Small intestine (tissue), 7 donors: ENCODE measurements at regions not wholly inside any gene's neighbourhood (a gene's known extent, or its start where the extent isn't known, plus 50 kb on each side); places are given as distances from the start of the nearest gene placed in this dataset.

Experiments used
- DNase-seq, 2 donors: peaks; one replicate each; pipeline versions ENCODE4 v3.0.0 to v3.0.0-alpha.2; 2013
- FAIRE-seq: peaks from 2 replicates; lab custom pipeline; 2012; peaks lifted over from hg19 to GRCh38; lab: Jason Lieb, UNC
- H3K27ac ChIP-seq, 3 donors: one replicate each; pipeline ENCODE4 v1.5.1; 2013; ENCODE audit warnings: low read length in 2 of 3, mild to moderate bottlenecking in 2 of 3, control low read depth in 1 of 3, inconsistent platforms in 1 of 3, low read depth in 1 of 3, moderate library complexity in 1 of 3
- H3K27me3 ChIP-seq, 3 donors: one replicate each; pipeline ENCODE4 v1.6.1; 2013; ENCODE audit warnings: low read length in 3 of 3, inconsistent platforms in 1 of 3; ENCODE audit not compliant: control insufficient read depth in 3 of 3, insufficient read depth in 3 of 3
- H3K36me3 ChIP-seq, 3 donors: one replicate each; pipeline ENCODE4 v1.6.1; 2013; ENCODE audit warnings: low read length in 3 of 3, inconsistent platforms in 1 of 3, low read depth in 1 of 3, mild to moderate bottlenecking in 1 of 3, moderate library complexity in 1 of 3; ENCODE audit not compliant: control insufficient read depth in 3 of 3, insufficient read depth in 2 of 3
- H3K4me1 ChIP-seq, 3 donors: one replicate each; pipeline ENCODE4 v1.6.1; 2013; ENCODE audit warnings: low read length in 2 of 3, inconsistent platforms in 1 of 3, low read depth in 1 of 3, mild to moderate bottlenecking in 1 of 3, moderate library complexity in 1 of 3; ENCODE audit not compliant: control insufficient read depth in 3 of 3, insufficient read depth in 2 of 3
- H3K4me3 ChIP-seq, 3 donors: one replicate each; pipeline ENCODE4 v1.5.1; 2013; ENCODE audit warnings: low read length in 3 of 3, control low read depth in 1 of 3, inconsistent platforms in 1 of 3, low read depth in 1 of 3, mild to moderate bottlenecking in 1 of 3, moderate library complexity in 1 of 3
- H3K9me3 ChIP-seq, 2 donors: one replicate each; pipeline ENCODE4 v1.6.1; 2013; ENCODE audit warnings: low read depth in 1 of 2, low read length in 1 of 2; ENCODE audit not compliant: control insufficient read depth in 2 of 2, insufficient read depth in 1 of 2
- WGBS, 3 donors: extraction: QIAGEN DNeasy Blood & Tissue Kit; methylation state at CpG; one replicate each; pipeline ENCODE4 v1.1.7; 2013; 5-methylcytosine and 5-hydroxymethylcytosine counted together
- donor health status: healthy with polysubstance abuse.
- donor health status: control.
- donor health status: control.
- donor health status: Bipolar disorder and iron deficiency.
- donor health status: healthy.

DNA sequence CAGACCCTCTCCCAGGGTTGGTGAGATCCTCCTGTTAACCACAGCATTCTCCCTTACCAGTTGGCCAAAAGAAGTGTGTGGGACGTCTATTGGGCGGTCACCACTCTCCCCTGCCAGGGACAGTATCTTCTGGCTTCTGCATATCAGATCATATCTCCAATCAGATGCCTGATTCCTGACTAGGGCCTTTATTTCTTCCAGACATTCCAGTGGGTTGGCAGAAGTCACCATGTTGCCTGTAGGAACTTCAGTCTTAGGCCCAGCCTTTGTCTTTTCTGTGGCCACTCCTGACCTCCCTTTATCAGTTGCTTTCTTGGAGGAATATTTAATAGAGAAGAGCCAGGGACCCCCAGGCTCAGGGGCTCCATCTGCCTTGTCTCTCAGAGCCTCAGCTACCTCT is 130.4 kb upstream of the F3 start:
- Histone ChIP-seq H3K4me1 (peaks cover 2 to 11% (median 5%) of the 10 kb centered on the region in 3 donors), H3K4me3 (no peak overlapping the region), H3K36me3 (peaks cover 0 to 17% (median 0%) of the 10 kb centered on the region in 3 donors), H3K27me3 (no peaks in the 10 kb centered on the region), H3K27ac (no peak overlapping the region), H3K9me3 (peaks cover 0 to 2% of the 10 kb centered on the region in 2 donors)
- FAIRE-seq (no peak), DNase-seq (no peak)
- 95 to 98% (median 96%) methylated on average over 2 of the region's 2 CpGs for WGBS, 3 donors

DNA sequence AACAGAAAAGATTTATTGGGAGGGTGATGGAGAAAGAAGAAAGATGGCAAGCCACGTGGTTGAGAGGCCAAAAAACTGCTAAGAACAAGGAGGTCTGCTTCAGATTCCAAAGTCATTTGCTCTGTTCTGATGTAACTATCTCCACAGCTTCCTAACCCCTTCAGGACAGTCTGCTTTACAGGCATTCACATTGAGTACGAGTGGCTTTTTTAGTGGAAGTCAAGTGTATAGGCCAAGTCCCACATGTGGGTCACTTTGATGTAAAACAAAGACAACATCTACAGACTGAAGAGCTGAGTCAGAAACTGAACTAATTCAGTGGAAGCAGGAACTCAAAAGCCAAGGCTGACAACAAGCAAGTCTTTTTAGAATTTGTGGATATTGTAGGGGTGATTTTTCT is 128.7 kb upstream of the F3 start:
- Histone ChIP-seq H3K27ac (no peak overlapping the region), H3K27me3 (no peaks in the 10 kb centered on the region), H3K4me1 (peaks cover 0 to 2% (median 0%) of the 10 kb centered on the region in 3 donors), H3K4me3 (no peak overlapping the region), H3K36me3 (peaks cover 0 to 14% (median 0%) of the 10 kb centered on the region in 3 donors), H3K9me3 (peaks cover 0 to 2% of the 10 kb centered on the region in 2 donors)
- 79 to 91% (median 79%) methylated on average over 2 of the region's 2 CpGs for WGBS, 3 donors
- FAIRE-seq (no peak), DNase-seq (no peak)

DNA sequence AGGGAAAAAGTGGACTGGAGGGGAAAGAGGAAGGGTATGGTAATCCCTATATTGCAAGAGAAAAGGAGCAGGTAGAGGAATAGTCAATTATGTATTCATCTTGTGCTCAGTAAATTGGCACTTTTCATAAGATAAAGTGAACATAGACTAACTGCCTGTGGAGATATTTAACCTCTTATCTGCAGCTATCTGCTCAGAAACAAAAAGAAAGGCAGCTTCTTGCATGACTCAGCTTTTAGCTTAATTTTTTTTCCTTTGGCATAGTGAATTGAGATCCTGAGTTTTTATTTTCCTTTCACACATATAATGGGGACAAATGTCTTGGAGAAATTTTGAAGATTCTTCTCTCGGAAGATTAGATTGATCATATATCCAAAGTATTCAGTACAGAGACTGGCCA is 127.6 kb upstream of the F3 start:
- no peaks in the 10 kb centered on the region for H3K27me3 ChIP-seq
- H3K4me3 ChIP-seq: no peak overlapping the region
- 94 to 98% (median 95%) methylated on average over 1 of the region's 1 CpG for WGBS, 3 donors
- no peak overlapping the region for H3K27ac ChIP-seq
- peaks cover 0 to 2% of the 10 kb centered on the region in 2 donors for H3K9me3 ChIP-seq
- H3K36me3 ChIP-seq: peaks cover 0 to 14% (median 0%) of the 10 kb centered on the region in 3 donors
- DNase-seq (no peak), FAIRE-seq (no peak)
- peaks cover 0 to 2% (median 0%) of the 10 kb centered on the region in 3 donors for H3K4me1 ChIP-seq

GRCh38 chr1:94668528-94668927 is 127.0 kb upstream of the F3 start:
- H3K9me3 ChIP-seq: peaks cover 0 to 2% of the 10 kb centered on the region in 2 donors
- DNase-seq (no peak), FAIRE-seq (no peak)
- H3K4me1 ChIP-seq: peaks cover 0 to 2% (median 0%) of the 10 kb centered on the region in 3 donors
- H3K27me3 ChIP-seq: no peaks in the 10 kb centered on the region
- no peak overlapping the region for H3K4me3 ChIP-seq
- H3K36me3 ChIP-seq: peaks cover 0 to 14% (median 0%) of the 10 kb centered on the region in 3 donors
- H3K27ac ChIP-seq: no peak overlapping the region
- WGBS, 3 donors: 92 to 93% (median 93%) methylated on average over 3 of the region's 3 CpGs

- Histone ChIP-seq H3K9me3 (peaks cover 0 to 2% of the 10 kb centered on the region in 2 donors), H3K4me3 (no peak overlapping the region), H3K36me3 (peaks cover 0 to 10% (median 0%) of the 10 kb centered on the region in 3 donors), H3K27me3 (no peaks in the 10 kb centered on the region), H3K4me1 (peaks cover 0 to 2% (median 0%) of the 10 kb centered on the region in 3 donors), H3K27ac (no peak overlapping the region)
- DNase-seq (no peak), FAIRE-seq (no peak)
- 74 to 85% (median 82%) methylated on average over 7 of the region's 7 CpGs for WGBS, 3 donors
Measured at GRCh38 chr1:94667818-94668217, 126.3 kb upstream of the F3 start.

- peaks cover 0 to 2% (median 1%) of the 10 kb centered on the region in 3 donors for H3K4me1 ChIP-seq
- no peaks in the 10 kb centered on the region for H3K27me3 ChIP-seq
- H3K27ac ChIP-seq: no peak overlapping the region
- H3K36me3 ChIP-seq: peaks cover 0 to 3% (median 0%) of the 10 kb centered on the region in 3 donors
- WGBS, 3 donors: 78 to 95% (median 84%) methylated on average over 1 of the region's 1 CpG
- FAIRE-seq (no peak), DNase-seq (no peak)
- peaks cover 0 to 2% of the 10 kb centered on the region in 2 donors for H3K9me3 ChIP-seq
- H3K4me3 ChIP-seq: no peak overlapping the region
Measured at GRCh38 chr1:94666797-94667196, 125.2 kb upstream of the F3 start.

DNA sequence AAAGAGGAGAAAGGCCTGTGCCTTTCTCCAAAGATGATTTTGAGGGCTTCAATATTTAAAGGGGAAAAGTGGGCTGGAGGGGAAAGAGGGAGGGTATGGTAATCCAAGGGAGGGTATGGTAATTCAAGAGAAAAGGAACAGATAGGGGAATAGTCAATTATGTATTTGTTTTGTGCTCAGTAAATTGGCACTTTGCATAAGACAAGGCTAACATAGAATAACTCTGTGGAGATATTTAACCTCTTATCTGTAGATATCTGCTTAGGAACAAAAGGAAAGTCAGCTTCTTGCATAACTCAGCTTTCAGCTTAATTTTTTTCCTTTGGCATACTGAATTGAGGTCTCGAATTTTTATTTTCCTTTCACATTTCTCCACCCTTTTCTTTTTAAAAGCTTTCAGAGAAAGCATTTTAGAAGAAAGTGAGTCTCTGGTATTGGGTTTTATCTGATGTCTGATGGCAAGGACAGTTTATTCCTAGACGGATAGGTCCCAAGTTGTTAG is 119.9 kb upstream of the F3 start:
- Histone ChIP-seq H3K9me3 (no peaks in the 10 kb centered on the region), H3K4me1 (peaks cover 0 to 25% (median 2%) of the 10 kb centered on the region in 3 donors), H3K4me3 (no peak overlapping the region), H3K36me3 (no peaks in the 10 kb centered on the region), H3K27ac (no peak overlapping the region), H3K27me3 (no peaks in the 10 kb centered on the region)
- WGBS, 3 donors: 39 to 55% (median 42%) methylated on average over 2 of the region's 2 CpGs
- FAIRE-seq: no peak
- no peak for DNase-seq

DNA sequence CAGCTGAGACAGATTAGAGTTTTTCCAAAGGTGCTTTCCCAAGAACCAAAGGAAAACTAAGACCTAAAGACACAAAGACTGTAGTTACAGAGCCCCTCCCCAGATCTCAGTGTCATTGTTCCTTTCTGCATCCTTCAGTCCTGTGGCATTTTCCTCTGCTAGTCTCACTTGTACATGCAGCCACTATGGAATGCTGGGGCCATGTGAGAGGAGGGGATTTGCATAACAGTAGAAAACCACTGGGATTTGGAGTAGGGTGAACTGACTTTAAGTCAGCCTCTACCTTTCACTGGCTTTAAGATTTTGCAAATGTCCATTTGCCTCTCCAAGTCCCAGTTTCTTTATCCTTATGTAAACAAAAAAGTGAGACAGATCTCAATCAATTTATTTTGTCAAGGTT is 119.4 kb upstream of the F3 start:
- Histone ChIP-seq H3K4me3 (no peak overlapping the region), H3K36me3 (peaks cover 0 to 2% (median 0%) of the 10 kb centered on the region in 3 donors), H3K27ac (no peak overlapping the region), H3K4me1 (peaks cover 0 to 25% (median 2%) of the 10 kb centered on the region in 3 donors), H3K9me3 (no peaks in the 10 kb centered on the region), H3K27me3 (no peaks in the 10 kb centered on the region)
- no peak for DNase-seq
- no peak for FAIRE-seq

GRCh38 chr1:94660258-94660657 is 118.7 kb upstream of the F3 start:
- FAIRE-seq: no peak

More at GRCh38 chr1:94660258-94660657, 118.7 kb upstream of the F3 start:
- no peak overlapping the region for H3K4me3 ChIP-seq
- H3K36me3 ChIP-seq: peaks cover 0 to 6% (median 0%) of the 10 kb centered on the region in 3 donors
- H3K4me1 ChIP-seq: peaks cover 0 to 25% (median 2%) of the 10 kb centered on the region in 3 donors
- DNase-seq: no peak
- H3K27ac ChIP-seq: no peak overlapping the region
- no peaks in the 10 kb centered on the region for H3K27me3 ChIP-seq
- WGBS, 3 donors: 54 to 63% (median 61%) methylated on average over 2 of the region's 2 CpGs
- H3K9me3 ChIP-seq: no peaks in the 10 kb centered on the region
